ENCODE measurements at regions not wholly inside any gene's neighbourhood (a gene's known extent, or its start where the extent isn't known, plus 50 kb on each side); places are given as distances from the start of the nearest gene placed in this dataset.
"Not testable (repeated sequence)": the region's sequence is repeated elsewhere in the genome, so short reads cannot be mapped to it uniquely, and the experiment has no call there.

DNA sequence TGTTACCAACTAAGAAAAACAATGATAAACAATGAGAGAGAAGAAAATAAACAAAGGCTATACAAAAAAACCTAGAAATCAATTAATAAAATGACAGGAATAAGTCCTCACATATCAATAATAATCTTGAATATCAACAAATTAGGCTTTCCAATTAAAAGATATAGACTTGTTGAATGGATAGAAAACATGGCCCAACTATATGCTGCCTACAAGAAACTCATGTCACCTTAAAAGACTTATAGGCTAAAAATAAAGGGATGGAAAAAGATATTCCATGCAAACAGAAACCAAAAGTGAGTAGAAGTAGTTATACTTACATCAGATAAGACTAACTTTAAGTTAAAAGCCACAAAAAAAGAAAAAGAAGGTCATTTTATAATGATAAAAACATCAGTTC, 183.9 kb downstream of the MYRFL start:
- DNase-seq: no peak

GRCh38 chr12:70011353-70011752, 186.3 kb downstream of the MYRFL start:
- DNase-seq: no peak

DNA sequence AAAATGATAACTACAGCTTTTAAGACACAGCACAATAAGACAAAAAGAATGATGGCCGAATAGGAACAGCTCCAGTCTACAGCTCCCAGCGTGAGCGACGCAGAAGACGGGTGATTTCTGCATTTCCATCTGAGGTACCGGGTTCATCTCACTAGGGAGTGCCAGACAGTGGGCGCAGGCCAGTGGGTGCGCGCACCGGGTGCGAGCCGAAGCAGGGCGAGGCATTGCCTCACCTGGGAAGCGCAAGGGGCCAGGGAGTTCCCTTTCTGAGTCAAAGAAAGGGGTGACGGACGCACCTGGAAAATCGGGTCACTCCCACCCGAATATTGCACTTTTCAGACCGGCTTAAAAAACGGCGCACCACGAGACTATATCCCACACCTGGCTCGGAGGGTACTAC, 188.0 kb downstream of the MYRFL start:
- DNase-seq: not testable (repeated sequence)

DNA sequence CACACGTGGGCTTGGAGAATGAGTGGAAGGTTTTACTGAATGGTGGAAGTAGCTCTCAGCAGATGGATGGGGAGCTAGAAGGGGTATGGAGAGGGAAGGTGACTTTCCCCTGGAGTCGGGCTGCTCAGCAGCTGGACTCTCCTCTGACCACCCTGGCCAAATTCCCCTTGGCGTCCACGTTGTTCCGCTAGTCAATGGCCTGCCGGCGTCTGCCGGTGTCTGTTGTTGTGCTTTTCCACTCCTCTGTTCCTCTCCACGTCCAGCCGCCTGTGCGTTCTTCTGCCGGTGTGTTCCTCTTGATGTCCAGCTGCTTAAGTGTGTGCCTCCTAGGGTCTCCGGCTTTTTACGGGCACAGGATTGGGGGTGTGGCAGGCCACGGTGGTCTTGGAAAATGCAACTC, 203.5 kb downstream of the MYRFL start:
- no peak for DNase-seq

- no peak for DNase-seq
Measured at GRCh38 chr12:70028918-70029317, 203.9 kb downstream of the MYRFL start.

GRCh38 chr12:70031046-70031445, 206.0 kb downstream of the MYRFL start:
- DNase-seq: no peak

DNA sequence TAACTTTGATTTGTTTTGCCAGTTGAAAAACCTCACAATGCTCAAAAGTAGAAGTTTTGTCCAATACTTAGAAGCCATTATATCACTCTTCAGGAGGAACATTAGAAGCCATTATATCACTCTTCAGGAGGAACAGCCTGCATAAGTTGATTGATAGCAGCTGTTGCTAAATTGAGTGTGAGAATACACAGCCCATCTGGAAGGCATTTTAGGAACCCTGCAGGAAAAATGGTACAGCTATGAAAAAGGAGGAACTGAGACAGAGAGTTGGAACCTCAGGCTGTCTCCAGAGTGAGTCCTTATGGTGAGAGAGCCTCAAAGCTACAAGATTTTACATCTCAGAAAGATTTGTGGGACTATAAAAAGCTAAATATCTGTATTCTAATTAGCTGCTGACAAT, 207.0 kb downstream of the MYRFL start:
- no peak for DNase-seq

DNA sequence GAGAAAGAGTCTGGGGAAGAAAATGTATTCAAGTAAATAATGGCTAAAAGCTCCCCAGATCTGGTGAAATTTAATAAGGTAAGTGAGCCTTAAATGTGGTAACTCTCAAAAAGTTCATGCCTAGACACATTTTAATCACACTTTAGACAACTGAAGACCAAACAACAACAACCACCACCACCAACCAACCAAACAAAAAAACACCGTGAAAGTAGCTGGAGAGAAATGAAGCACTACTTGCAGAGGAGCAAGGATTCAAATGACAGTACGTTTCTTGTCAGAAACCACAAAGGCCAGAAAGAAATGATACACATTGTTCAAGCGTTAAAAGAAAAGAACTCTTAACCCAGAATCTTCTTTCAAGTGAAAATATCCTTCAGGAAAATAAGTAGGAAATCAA, 208.3 kb downstream of the MYRFL start:
- no peak for DNase-seq

DNA sequence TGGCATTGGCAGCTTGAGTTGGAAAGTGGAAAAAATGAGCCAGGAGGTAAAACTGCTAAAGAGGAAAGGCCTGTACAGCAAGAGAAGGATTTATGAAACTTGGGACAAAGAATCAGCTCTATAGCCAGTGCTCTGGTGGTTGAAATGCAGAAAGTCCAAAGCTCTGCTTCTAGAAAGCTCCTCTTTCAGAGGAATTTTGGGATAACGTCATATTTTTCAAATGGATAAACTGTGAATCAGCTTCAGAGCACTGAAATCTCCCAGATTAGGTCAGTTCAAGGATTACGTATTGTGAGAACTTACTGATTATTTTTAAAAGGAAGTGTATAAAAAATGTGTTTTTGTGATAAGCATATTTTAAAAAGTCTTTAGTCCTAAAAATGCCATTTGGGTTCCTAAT, 203.1 kb upstream of the CNOT2 start:
- no peak for DNase-seq

GRCh38 chr12:70042675-70043074, 200.6 kb upstream of the CNOT2 start:
- no peak for DNase-seq

DNA sequence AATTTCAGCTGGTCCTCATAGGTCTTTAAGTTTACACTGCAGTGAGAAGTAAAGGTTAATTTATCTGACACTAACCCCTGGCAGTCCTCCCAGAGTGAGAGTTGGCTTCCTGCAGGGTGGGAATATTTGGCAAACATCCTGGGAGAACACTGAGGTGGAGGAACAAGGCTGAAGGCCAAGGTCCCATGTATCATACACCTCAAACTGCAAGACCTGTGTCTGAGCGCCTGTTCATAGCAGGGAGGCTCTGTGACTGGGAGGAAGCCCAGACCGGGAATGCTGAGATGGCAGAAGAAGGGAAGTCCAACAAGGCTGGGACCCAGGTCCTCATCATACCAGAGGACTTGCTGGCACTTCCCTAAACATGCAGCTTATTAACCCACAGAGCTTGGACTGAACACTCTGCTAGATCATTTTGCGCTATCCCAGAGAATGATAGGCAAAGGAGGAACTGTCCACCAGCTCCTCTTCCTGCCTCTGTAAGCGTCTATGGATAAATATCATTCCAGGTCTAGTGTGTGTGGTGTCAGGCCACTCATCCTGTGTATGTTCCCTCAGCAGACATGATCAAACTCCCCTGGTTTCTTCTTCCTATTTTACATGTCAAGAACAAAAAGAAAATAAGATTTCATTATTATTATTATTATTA, 199.6 kb upstream of the CNOT2 start:
- no peak for DNase-seq

DNA sequence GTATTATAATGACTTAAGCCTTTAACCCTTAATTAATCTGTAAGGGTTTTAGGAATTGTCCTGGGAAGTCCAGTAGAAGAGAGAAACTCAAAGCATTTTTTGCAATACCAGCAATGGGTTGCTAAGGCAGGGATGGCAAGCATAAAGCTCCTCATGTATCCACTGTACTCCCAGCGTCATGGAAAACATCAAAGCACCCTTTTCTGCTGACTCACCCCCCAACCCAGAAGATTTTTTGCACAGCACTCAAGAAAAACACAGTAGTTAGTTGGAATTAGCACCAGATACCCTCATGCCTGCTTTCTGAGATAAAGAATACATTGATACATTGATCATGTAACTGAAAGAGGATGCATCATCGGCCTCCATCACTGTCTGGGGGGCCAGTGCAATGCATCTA, 199.1 kb upstream of the CNOT2 start:
- no peak for DNase-seq

- DNase-seq: no peak
Measured at GRCh38 chr12:70045036-70045435, 198.2 kb upstream of the CNOT2 start.

- no peak for DNase-seq
Measured at GRCh38 chr12:70045514-70045913, 197.7 kb upstream of the CNOT2 start.

DNA sequence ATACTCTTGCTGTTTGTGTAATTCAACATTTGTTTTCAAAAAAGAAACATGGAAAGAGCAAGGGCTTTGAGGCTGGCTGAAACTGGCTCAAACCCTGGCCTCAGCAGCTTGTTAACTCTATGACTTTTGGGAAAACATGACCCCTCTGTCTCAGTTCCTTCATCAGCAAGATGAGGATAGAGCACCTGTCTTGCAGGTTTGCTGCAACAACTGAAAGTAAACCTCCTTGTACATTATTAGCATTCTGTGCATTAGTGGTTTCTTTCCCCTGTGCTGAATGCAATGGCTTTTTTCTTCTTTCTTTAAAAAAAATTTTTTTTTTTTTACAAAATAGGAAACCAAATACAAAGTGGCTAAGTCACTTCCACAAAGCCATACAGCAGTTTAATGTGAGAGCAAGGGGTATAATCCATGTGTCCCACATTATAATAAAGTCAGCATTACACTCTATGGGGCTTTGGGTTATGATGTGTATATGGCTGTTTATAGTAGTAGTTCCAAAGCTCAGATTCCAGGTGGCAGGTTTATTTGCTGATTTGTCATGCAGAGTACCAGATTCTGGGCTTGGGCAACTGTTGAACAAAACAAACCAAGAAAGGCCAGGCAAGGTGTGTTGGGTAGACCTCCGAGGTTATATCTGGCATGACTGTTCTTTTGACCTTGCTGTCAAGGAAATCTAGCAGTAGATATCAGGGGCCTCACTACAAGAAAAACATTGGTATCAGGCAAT, 194.5 kb upstream of the CNOT2 start:
- DNase-seq: no peak

GRCh38 chr12:70049596-70050360, 193.5 kb upstream of the CNOT2 start:
- no peak for DNase-seq

GRCh38 chr12:70052476-70052875, 190.8 kb upstream of the CNOT2 start:
- no peak for DNase-seq

- no peak for DNase-seq
Measured at GRCh38 chr12:70052931-70053497, 190.2 kb upstream of the CNOT2 start.

DNA sequence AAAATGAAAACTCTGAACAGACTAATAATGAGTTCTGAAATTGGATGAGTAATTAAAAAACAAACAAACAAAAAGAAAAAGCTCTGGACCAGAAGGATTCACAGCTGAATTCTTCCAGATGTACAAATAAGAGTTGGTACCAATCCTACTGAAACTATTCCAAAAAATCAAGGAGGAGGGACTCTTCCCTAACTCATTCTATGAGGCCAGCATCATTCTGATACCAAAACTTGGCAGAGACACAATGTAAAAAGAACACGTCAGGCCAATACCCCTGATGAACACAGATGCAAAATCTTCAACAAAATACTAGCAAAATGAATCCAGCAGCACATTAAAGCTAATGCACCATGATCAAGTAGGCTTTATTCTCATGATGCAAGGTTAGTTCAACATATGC, 183.9 kb upstream of the CNOT2 start:
- no peak for DNase-seq

GRCh38 chr12:70060634-70061033, 182.6 kb upstream of the CNOT2 start:
- DNase-seq: no peak

- no peak for DNase-seq
Measured at GRCh38 chr12:70068743-70069142, 174.5 kb upstream of the CNOT2 start.
